Lower leg skin (tissue), 3 donors: ENCODE measurements at regions not wholly inside any gene's neighbourhood (a gene's known extent, or its start where the extent isn't known, plus 50 kb on each side); places are given as distances from the start of the nearest gene placed in this dataset.

ENCODE experiments used
- CTCF ChIP-seq, 3 donors: fragments of 450-650 bp; IDR thresholded peaks; one replicate each; pipeline ENCODE4 v1.5.1; 2016; ENCODE audit warnings: antibody characterized with exemption in 3 of 3, mild to moderate bottlenecking in 3 of 3, moderate library complexity in 2 of 3
- POLR2A ChIP-seq, 2 donors: fragments of 450-650 bp; IDR thresholded peaks; one replicate each; pipeline ENCODE4 v1.6.1; 2016 to 2017; ENCODE audit warnings: antibody characterized with exemption in 2 of 2, mild to moderate bottlenecking in 1 of 2, moderate library complexity in 1 of 2

- TF ChIP-seq CTCF (IDR thresholded peaks at IDR 0.05) (no peak), POLR2A (IDR thresholded peaks at IDR 0.05) (no peak)
These were observed 345.7 kb downstream of the SLC4A3 start for GRCh38 chr2:219973136-219973535.
